Astrocyte of the spinal cord (primary cell): ENCODE measurements at regions not wholly inside any gene's neighbourhood (a gene's known extent, or its start where the extent isn't known, plus 50 kb on each side); places are given as distances from the start of the nearest gene placed in this dataset.

Experiments
- DNase-seq: peaks from one replicate; pipeline ENCODE4 v3.0.0; 2011; ENCODE audit warnings: low read depth, low spot score
- H3K4me3 ChIP-seq: 2 replicates; pipeline ENCODE4 v1.5.1; 2011; ENCODE audit warnings: low read depth, mild to moderate bottlenecking, low read length, moderate library complexity
- in situ Hi-C: cut with HindIII; loops from 2 replicates; pipeline ENCODE4 v1.10.0; 2017; ENCODE audit warnings: low sequenced_read_pairs
- TF ChIP-seq, protein P1 (sequence below): IDR thresholded peaks from 2 replicates; pipeline ENCODE4 v1.5.1; 2012; ENCODE audit warnings: low read depth, mild to moderate bottlenecking, low read length, inconsistent platforms

DNA sequence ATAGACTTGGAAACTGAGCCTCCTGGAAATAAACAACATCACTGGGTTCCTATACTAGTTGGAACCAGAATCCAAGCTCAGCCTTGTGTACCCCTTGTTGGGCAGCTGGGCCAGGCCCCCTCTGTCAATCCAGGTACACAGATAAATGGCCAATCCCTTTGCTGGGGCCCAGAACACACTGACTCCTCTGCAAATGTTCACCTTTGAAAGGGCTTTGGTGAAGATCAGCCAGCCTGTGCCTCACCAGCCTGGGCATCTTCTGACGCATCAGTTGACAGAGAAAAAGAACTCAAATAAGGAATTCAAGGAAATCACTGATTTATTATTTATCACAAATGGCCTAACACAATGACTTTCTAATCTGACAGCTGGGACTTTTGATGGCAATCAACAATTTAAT is 1090.2 kb downstream of the BCL11B start:
- TF ChIP-seq, protein P1, sequence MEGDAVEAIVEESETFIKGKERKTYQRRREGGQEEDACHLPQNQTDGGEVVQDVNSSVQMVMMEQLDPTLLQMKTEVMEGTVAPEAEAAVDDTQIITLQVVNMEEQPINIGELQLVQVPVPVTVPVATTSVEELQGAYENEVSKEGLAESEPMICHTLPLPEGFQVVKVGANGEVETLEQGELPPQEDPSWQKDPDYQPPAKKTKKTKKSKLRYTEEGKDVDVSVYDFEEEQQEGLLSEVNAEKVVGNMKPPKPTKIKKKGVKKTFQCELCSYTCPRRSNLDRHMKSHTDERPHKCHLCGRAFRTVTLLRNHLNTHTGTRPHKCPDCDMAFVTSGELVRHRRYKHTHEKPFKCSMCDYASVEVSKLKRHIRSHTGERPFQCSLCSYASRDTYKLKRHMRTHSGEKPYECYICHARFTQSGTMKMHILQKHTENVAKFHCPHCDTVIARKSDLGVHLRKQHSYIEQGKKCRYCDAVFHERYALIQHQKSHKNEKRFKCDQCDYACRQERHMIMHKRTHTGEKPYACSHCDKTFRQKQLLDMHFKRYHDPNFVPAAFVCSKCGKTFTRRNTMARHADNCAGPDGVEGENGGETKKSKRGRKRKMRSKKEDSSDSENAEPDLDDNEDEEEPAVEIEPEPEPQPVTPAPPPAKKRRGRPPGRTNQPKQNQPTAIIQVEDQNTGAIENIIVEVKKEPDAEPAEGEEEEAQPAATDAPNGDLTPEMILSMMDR, result no peak
- DNase-seq, result no peak
- H3K4me3 ChIP-seq, result no peak overlapping the region
- in situ Hi-C loops, result no loop called here

DNA sequence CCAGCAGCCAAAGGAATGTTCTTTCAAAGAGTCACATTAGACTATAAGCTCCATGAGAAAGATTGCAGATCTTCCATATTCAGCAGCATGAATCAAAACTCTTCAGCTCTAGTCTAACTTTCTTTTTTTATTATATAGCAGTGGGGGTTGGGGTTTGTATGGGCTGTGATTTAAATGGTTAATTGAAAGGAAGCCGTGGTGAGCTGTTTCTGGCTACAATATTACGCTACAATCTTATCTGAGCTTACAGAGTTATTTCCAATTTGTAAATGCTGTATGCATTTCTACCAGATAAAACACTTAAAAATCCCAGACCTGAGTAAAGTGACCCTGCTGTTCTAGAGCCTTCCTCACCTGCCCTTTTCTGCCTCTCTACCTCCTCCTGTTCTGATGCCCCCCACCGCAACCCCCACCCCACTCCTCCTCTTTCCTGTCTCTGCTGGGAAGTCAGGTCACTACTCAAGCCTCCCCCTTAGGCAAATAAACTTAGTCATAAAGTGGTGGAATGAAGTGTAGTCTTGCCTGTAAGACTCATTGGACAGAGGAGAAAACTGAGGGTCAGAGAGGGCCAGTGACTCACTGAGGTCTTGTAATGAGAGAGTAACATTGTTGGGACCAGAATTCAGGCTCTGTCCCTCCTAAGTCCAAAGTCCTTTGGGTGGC is 1089.5 kb downstream of the BCL11B start:
- DNase-seq, result peak; percentile 61
- TF ChIP-seq, protein P1, result no peak
- no peak overlapping the region for H3K4me3 ChIP-seq
- in situ Hi-C loops, result no loop called here

DNA sequence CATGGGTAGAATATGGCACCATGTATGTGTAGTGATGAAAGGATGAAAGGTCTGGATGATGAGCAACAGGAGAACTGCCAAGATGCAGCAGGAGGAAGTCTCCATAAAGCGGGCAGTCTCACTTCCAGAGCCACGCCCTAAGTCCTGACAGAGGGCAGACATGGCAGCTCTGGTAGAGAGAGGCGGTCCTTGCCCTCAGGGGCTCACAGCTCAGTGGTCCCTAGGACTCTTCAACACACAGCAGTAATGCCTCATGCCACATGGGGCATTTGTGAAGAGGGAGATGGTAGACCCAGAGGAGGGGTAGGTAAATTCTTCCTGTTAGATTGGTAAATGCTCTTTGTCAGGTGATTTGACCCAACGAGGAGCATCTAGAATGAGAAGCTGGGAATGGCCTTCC is 1088.4 kb downstream of the BCL11B start:
- no peak for DNase-seq
- TF ChIP-seq, protein P1, result no peak
- in situ Hi-C loops, result no loop called here
- H3K4me3 ChIP-seq, result no peak overlapping the region

DNA sequence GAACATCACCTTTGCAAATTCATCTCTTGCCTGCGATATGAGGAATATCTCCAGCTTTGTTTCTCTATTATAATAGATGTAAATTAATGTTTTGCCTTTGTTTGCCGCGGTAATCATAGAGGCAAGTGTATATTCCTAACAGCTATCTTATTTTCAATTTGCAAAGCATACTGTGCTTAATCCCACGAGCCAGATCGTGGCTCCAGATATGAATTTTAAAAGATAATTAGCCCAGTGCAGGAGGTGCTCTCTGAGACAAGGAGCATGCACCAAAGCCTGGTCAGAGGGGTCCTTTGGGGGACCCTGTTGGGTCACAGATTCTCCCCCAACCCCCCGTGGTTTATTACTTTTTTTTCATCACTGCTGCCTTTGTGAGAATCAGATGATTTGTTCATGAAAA is 1087.5 kb downstream of the BCL11B start:
- in situ Hi-C loops, result no loop called here
- H3K4me3 ChIP-seq, result no peak overlapping the region
- TF ChIP-seq, protein P1, result no peak

DNA sequence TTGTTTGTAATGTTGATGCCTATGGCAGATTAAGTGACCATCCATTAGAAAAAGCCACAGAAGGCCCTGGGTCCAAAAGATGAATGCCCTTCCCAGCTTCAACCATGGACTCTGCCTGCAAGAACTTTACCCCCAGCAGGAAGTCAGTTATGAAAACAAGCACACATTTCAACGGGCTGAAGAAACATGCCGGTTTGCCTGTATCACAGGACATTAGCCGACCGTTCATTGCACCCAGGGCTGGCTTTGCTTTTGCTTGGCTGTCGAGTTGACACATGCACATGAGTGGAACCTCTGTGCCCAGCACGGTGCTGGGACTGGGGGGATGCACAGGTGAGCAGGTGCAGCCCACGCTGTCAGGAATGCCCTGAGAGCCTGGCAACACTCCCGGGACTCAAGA is 1087.0 kb downstream of the BCL11B start:
- no peak for DNase-seq
- in situ Hi-C loops, result no loop called here
- H3K4me3 ChIP-seq, result no peak overlapping the region
- TF ChIP-seq, protein P1, result no peak

More for the DNA sequence above, 1087.5 kb downstream of the BCL11B start:
- DNase-seq, result no peak

DNA sequence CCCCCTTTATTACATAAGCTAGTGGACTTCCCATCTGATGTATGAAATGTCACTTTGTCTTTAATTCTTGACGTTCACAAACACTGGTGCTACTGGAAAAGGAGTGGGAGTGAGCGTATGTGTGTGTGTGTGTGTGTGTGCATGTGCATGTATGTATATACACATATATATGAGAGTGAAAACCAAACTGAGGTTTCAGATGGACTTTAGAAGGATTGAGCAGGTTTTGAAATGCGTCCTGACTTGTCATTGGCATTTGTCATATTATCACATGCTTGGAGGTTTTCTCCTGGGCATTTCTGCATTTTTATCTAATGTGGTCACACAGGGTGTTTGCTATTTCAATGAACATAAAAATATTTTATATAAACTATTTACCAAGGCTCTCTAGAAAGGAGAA is 1085.9 kb downstream of the BCL11B start:
- TF ChIP-seq, protein P1, result no peak
- peak; percentile 1 for DNase-seq
- no peak overlapping the region for H3K4me3 ChIP-seq
- in situ Hi-C loops, result no loop called here

DNA sequence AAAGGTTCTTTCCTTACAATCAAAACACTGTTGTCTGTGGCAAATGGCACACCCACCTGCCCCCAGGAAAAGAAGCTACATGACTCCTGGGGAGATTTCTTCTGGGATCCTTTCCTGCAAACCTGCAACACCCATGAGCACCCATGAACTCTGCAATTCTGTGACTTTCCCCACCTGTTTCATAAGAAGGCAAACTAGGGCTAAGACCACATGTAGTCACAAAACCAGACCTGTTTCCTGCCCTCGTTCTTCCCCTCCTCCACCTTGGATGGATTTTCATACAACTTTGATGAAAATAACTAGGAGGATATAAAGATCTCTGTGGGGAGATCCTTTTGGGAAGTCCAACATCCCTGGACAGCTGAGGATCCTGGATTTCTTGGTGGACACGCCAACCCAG is 1084.7 kb downstream of the BCL11B start:
- in situ Hi-C loops, result no loop called here
- no peak for DNase-seq
- no peak overlapping the region for H3K4me3 ChIP-seq
- TF ChIP-seq, protein P1, result no peak
